GM18508 (cell line): ENCODE measurements at regions not wholly inside any gene's neighbourhood (a gene's known extent, or its start where the extent isn't known, plus 50 kb on each side); places are given as distances from the start of the nearest gene placed in this dataset.

Source experiments
- ATAC-seq: cut with Tn5 transposase; IDR thresholded peaks from one replicate; pipeline ENCODE4 v1.9.1; 2021; ENCODE audit warnings: moderate number of reproducible peaks; ENCODE audit not compliant: insufficient read depth, unreplicated experiment

DNA sequence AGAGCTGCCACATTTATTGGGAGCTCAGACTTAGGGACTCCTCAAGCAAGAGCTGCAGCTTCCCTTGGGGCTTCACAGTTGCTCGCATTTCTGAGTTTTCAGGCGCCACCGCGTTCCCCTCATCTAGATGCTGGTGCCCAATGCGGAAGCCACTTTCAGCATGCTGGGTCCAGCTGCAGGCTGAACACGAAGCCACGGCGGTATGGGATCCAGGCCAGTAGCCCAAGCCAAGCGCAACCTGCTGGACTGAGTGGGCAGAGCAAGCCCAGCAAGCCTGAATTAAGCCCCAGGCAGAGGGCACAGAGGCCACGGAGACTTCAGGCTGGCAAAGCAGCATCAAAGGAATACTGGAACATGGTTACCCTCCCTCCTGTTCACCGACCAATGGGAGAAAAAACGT lies 391.5 kb downstream of the HTR1A start:
- no peak for ATAC-seq

- no peak for ATAC-seq
Observed at GRCh38 chr5:63564789-63565188, 397.5 kb downstream of the HTR1A start.

DNA sequence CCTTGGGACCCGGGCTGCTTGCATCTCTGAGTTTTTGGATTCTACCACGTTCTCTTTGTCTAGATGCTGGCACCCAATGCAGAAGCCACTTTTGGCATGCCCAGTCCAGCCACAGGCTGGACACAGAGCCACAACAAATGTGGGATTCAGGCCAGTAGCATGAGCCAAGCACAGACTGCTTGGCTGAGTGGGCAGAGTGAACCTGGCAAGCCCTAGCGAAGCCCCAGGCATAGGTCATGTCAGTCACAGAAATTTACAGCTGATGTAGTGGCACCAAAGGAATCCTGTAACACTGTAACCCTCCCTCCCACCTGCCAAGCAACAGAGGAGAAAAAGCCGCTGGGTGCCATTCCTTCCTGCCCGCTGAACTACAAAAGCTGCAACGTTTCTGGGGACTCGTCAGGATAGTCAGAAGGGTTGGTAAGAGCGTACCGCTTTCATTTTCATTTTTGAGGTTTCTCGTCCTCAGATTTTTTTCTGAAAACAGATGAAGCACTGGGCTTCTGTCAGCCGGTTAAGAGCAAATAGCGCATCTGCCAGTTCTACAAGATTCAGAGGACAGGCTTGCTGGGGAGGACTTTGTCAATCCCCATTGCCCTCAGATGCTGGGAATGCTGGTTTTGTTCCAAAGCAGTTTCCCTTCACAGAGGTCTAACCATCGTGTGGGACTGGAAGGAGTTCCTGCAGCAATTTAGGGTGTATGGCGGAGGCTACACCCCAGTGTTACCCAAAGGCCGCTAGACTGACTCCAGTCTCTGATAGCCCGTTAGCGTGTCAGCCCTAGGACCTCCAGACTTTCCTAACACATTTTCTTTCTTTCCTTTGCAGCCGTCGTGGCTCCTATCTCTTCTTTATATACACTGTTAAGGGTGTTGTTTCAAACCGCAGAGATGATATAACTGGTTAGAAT lies 399.0 kb downstream of the HTR1A start:
- no peak for ATAC-seq

- no peak for ATAC-seq
Observed at GRCh38 chr5:63555874-63556273, 406.4 kb downstream of the HTR1A start.

- no peak for ATAC-seq
Observed at GRCh38 chr5:63554191-63554590, 408.1 kb downstream of the HTR1A start.

DNA sequence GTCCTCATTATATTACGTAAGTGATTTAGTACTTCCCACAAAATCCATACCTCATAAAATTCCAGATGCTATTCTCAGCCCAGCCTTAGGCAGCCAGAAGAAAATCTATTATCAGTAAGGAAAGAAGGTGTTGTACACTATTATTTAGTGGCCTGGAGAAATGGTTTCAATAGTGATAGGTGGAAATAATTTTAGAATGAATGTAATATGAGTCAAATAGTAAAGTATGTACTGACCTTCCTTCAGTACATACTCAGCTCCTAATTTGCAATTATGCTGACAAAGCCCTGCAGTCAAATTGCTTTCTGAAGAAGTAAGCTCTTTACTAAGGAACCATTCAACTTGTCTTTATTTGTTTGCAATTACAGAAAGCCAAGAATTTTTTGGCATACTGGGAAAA lies 409.2 kb downstream of the HTR1A start:
- ATAC-seq: no peak

- no peak for ATAC-seq
Observed at GRCh38 chr5:63535840-63536602, 426.2 kb downstream of the HTR1A start.

DNA sequence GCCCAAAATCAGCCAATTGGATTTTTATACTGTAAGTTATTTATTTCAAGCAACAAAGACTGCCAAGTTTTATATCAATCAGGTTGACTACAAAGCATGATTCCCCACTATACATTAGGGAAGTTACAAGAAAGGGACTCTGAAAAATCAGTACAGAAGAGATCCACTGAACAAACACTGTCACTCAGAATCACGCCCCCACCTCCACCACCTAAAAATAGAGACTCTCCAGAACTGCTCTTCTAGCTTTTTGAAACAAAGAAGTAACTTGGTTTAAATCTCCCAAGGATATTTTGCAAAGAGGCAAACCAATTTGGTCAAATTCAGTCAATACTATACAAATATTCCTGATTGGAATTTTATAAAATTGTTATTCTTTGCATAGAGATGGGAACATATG lies 438.0 kb downstream of the HTR1A start:
- no peak for ATAC-seq

DNA sequence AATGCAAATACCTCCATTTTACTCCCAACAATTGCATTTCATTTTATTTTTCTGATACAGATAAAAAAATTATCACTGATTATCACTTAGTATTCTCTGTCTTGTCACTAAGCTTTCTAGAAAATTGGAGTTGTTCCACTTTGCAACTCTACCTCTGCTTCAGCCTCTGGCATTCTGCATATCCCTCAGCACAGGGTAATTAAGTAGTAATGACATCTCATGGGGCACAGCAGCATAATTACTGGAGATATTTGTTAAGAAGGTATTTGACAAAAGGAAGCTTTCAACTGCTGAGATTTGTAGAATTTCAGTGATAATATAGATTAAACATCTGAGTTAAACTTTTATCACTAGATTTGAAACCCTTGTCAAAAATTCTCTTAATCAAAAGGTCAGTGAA lies 446.2 kb downstream of the HTR1A start:
- ATAC-seq: no peak

GRCh38 chr5:63500242-63500641 lies 462.0 kb downstream of the HTR1A start:
- ATAC-seq: no peak

GRCh38 chr5:63495225-63495624 lies 467.0 kb downstream of the HTR1A start:
- no peak for ATAC-seq

DNA sequence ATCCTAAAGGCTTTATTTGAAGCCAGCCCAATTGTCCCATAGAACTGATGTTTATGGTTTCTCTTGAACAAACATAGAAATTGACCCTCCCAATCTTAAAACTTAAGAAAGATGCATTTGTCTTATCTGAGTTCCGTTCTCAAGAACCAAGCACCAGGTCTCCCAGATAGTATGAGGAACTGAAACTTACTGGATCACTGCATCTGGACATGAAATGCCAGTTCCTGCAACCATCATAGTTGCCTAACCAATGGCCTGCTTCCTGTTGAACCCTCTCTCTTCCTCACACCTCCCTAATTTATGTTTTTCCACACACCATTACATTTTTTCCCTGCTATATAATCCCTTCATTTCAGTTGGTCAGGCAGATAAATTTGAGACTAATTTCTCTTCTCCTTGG lies 478.9 kb downstream of the HTR1A start:
- no peak for ATAC-seq

- ATAC-seq: no peak
Observed at GRCh38 chr5:63473335-63473967, 488.8 kb downstream of the HTR1A start.

DNA sequence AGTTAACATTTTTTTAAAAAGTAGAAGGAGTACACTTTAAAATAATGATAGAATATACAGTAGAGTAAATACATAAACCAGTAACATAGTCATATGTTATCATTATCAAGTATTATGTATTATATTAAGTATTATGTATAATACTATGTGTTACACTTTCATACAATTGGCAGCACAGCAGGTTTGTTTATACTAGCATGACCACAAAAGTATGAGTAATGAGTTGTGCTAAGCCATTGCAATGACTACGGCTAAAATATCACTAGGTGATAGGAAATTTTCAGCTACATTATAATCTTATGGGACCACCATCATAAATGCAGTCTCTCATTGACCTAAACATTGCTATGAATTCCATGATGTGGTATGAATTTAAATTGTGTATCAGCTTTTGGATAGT lies 506.0 kb downstream of the HTR1A start:
- no peak for ATAC-seq

DNA sequence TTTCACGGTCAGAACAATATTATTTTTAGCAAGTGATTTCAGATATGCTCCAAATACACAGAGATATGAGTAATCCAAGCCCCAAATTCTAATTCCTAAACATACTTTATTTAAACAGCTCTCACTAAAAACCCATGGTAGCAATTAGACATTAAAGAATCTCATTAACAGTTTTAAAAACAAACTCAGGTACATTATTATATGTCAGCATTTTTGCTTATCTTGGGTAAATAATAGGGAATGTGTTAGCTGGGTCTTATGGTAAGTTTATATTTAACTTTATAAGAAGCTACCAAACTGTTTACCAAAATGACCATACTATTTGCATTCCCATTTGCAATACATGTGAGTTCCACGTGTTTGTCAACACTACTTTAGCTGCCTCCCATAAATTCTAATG lies 511.1 kb downstream of the HTR1A start:
- ATAC-seq: no peak

GRCh38 chr5:63439537-63439936 lies 522.7 kb downstream of the HTR1A start:
- ATAC-seq: no peak

GRCh38 chr5:63409737-63410136 lies 552.5 kb downstream of the HTR1A start:
- ATAC-seq: no peak

DNA sequence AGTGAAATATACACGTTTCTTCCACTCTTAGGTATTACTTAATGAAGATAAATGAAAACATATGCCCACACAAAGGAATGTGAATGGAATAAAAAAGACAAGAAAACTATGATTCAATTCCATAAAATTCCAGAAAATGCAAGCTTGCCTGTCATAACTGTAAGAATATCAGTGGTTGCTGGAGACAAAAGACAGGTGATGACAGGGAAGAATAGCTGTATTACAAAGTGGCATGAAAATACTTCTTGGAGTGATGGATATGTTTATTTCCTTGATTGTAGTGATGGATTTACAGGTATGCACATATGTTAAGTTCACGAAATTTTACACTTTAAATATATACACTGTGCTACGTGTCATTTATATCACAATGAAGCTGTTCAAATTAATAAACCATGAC lies 553.3 kb downstream of the HTR1A start:
- ATAC-seq: no peak

DNA sequence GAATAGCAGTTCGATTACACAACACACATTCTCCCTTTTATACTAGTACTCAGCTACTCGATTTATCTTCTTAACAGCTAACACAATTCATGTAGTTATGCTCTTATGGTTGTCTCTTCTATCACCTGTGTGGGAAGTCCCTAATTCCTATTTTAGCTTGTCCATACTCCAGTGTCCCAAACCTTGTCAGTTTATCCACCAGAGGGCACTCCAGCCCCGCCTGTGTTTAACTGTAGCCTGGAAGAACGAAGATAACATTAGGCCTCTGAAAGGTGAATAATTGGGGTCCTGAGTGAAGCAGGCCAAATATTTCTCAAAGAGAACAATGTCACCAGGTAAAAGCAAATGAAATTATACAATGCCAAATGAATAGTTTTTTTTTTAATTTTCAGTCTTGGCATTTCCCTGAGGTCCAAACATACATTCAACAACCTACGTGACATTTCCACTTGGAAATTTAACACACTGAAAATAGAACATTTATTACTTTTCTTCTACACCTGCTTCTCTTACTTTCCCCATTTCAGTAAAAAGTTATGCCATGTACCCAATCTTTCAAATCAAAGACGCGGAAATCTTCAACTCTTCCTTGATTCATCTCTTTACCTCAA lies 560.7 kb downstream of the HTR1A start:
- ATAC-seq: peak; percentile 77

- no peak for ATAC-seq
Observed at GRCh38 chr5:63400079-63400478, 562.2 kb downstream of the HTR1A start.

DNA sequence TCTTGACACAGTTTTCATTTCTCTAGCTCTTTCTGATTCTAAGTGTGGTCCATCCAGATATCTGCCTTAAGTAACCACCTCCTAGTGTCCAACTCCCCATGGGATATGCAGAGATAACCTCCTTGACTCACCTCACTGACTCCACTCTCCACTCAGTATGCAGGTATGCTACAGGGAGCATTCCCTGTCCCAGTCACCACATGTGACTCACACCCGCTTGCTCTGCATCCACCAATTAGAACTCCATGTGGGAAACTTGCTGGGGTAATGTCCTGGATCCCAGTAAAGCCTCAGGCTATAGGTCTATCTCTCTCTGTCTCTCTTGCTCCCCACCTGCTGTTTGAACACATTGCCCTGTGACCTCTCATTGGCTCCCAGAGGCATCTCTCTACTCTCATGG lies 563.9 kb downstream of the HTR1A start:
- ATAC-seq: no peak
